ENCODE measurements at regions not wholly inside any gene's neighbourhood (a gene's known extent, or its start where the extent isn't known, plus 50 kb on each side); places are given as distances from the start of the nearest gene placed in this dataset.
"Not testable (repeated sequence)": the region's sequence is repeated elsewhere in the genome, so short reads cannot be mapped to it uniquely, and the experiment has no call there.

DNA sequence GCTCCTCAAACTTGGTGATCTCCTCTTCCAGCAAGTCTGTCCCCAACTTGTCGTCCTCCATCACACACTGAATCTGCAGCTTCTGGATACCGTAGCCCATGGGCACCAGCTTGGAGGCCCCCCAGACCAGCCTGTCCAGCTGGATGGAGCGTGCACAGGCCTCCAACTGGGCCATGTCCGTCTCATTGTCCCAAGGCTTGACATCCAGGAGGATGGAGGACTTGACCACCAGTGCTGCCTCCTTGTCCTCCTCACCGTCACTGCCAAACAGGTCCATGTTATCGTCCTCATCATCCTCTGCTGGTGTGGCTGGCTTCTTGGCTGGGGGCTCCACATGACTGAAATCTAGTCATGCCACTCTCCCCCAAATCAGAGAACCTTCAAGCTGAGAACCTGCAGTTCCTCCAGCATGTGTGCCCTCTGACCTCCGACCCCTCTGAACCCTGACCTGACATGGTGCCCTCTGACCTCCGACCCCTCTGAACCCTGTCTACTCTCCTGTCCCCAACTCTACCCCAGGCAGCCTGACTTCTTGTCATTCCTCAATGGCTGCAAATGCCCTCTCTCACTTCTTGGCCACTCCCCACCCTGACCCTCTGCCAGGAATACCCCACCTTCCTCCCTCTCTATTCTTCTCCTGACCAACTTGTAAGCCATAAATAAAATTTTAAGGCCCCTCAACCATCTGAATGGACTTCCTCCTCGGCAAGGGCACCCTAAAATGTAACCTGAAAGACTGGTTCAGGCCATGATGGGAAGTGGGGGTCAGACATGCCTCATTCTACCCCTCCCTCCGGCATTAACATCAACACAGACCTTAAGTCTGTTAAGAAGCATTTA, 275.7 kb upstream of the C1orf174 start:
- H3K9ac ChIP-seq (ENCODE audit: low read depth in 1 of 2, low read length in 2 of 2), result no peak overlapping the region
- H3K9me3 ChIP-seq (ENCODE audit: control insufficient read depth in 2 of 2, low read length in 2 of 2), result no peaks in the 10 kb centered on the region
- no peak overlapping the region for H3K27ac ChIP-seq (ENCODE audit: low read depth in 2 of 2, low read length in 2 of 2)
- H3K4me3 ChIP-seq (ENCODE audit: low read length in 2 of 2), result no peak overlapping the region
- no peaks in the 10 kb centered on the region for H3K4me1 ChIP-seq (ENCODE audit: control insufficient read depth in 2 of 2, insufficient read depth in 2 of 2, low read length in 2 of 2)
- no peaks in the 10 kb centered on the region for H3K27me3 ChIP-seq (ENCODE audit: control insufficient read depth in 2 of 2, insufficient read depth in 2 of 2, low read length in 2 of 2)
- no peaks in the 10 kb centered on the region for H3K36me3 ChIP-seq (ENCODE audit: control insufficient read depth in 2 of 2, insufficient read depth in 2 of 2, low read length in 2 of 2)

DNA sequence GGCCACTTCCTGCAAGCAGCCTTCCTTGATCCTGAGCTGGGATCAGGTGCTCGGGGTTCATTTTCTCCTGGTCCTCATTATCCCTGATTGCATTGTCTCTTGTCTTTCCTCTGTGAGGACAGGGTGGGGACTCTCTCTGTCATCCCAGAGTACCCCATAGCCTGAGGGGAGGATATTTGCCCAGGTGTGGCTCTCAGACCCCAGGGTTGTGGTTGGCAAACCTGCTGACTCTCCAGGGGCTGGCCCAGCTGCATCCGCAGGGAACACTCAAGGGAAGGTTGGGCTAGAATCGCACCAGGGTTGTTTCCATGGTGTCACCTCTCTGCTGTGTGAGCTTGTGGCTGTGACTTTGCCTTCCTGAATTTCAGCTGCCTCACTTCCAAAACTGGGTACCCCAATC, 276.8 kb upstream of the C1orf174 start:
- Histone ChIP-seq H3K4me3 (ENCODE audit: low read length in 2 of 2) (no peak overlapping the region), H3K27me3 (ENCODE audit: control insufficient read depth in 2 of 2, insufficient read depth in 2 of 2, low read length in 2 of 2) (no peaks in the 10 kb centered on the region), H3K9me3 (ENCODE audit: control insufficient read depth in 2 of 2, low read length in 2 of 2) (no peaks in the 10 kb centered on the region), H3K27ac (ENCODE audit: low read depth in 2 of 2, low read length in 2 of 2) (no peak overlapping the region), H3K36me3 (ENCODE audit: control insufficient read depth in 2 of 2, insufficient read depth in 2 of 2, low read length in 2 of 2) (no peaks in the 10 kb centered on the region), H3K4me1 (ENCODE audit: control insufficient read depth in 2 of 2, insufficient read depth in 2 of 2, low read length in 2 of 2) (no peaks in the 10 kb centered on the region), H3K9ac (ENCODE audit: low read depth in 1 of 2, low read length in 2 of 2) (no peak overlapping the region)

DNA sequence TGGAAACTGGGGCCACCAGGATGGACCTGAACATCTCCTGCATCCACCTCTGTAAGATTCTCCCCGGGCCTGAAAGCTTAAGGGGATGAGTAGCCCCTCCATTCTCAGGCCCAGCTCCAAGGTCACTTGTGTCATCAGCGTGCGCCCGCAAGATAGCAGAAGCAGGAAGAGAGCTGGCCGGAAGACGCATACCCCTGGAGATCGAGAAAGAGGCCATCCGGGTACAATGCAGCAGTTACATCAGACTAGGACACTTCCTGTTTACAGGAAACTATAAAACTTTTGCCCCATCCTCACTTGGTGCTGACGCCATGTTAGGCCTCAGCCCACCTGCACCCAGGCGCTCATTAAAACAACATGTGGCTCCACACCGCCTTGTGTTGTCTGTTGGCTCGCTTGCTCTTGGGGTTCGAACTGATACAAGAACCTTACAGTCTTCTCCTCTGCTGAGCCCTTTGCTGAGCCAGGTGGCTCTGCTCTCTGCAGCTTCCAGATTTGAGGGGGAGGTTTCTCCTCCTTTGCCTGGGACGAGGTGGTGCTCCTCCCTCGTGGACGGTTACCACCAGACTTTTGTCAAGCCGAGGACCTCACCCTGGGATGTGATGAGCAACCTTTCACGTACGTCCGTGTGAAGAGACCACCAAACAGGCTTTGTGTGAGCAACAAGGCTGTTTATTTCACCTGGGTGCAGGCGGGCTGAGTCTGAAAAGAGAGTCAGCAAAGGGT, 277.5 kb upstream of the C1orf174 start:
- Histone ChIP-seq H3K9ac (ENCODE audit: low read depth in 1 of 2, low read length in 2 of 2) (no peak overlapping the region), H3K27ac (ENCODE audit: low read depth in 2 of 2, low read length in 2 of 2) (no peak overlapping the region), H3K27me3 (ENCODE audit: control insufficient read depth in 2 of 2, insufficient read depth in 2 of 2, low read length in 2 of 2) (no peaks in the 10 kb centered on the region), H3K36me3 (ENCODE audit: control insufficient read depth in 2 of 2, insufficient read depth in 2 of 2, low read length in 2 of 2) (no peaks in the 10 kb centered on the region), H3K4me1 (ENCODE audit: control insufficient read depth in 2 of 2, insufficient read depth in 2 of 2, low read length in 2 of 2) (no peaks in the 10 kb centered on the region), H3K9me3 (ENCODE audit: control insufficient read depth in 2 of 2, low read length in 2 of 2) (no peaks in the 10 kb centered on the region), H3K4me3 (ENCODE audit: low read length in 2 of 2) (no peak overlapping the region)

DNA sequence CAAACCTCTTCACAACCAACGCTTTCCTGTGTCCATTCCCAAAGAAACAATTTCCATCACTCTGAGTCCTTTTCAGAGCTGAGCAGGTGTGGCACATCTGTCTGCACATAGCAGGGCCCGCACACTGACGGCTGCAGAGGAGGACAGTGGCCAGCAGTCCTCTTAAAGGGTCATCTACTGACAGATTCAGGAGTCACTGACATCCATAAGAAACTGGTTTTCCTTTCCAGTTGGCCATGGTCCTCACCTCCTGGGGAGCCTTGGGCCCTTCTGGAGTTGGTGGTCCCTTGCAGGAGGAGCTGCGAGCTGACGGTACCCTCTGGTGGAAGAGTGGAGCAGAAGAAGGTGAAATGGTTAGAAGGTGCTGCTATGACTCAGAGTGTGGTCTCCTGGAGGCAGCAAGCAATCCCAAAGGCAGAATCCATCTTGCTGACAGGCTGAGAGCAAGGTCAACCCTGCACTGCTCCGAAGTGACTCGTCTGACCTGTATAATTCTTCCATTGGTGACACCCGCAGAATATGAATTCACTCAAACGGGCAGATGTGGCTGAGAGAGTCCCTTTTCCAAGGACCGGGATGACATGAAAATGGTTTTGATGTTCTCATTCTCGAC, 278.5 kb upstream of the C1orf174 start:
- H3K4me3 ChIP-seq (ENCODE audit: low read length in 2 of 2), result no peak overlapping the region
- no peaks in the 10 kb centered on the region for H3K9me3 ChIP-seq (ENCODE audit: control insufficient read depth in 2 of 2, low read length in 2 of 2)
- H3K27ac ChIP-seq (ENCODE audit: low read depth in 2 of 2, low read length in 2 of 2), result no peak overlapping the region
- no peaks in the 10 kb centered on the region for H3K4me1 ChIP-seq (ENCODE audit: control insufficient read depth in 2 of 2, insufficient read depth in 2 of 2, low read length in 2 of 2)
- H3K36me3 ChIP-seq (ENCODE audit: control insufficient read depth in 2 of 2, insufficient read depth in 2 of 2, low read length in 2 of 2), result no peaks in the 10 kb centered on the region
- no peaks in the 10 kb centered on the region for H3K27me3 ChIP-seq (ENCODE audit: control insufficient read depth in 2 of 2, insufficient read depth in 2 of 2, low read length in 2 of 2)
- no peak overlapping the region for H3K9ac ChIP-seq (ENCODE audit: low read depth in 1 of 2, low read length in 2 of 2)

DNA sequence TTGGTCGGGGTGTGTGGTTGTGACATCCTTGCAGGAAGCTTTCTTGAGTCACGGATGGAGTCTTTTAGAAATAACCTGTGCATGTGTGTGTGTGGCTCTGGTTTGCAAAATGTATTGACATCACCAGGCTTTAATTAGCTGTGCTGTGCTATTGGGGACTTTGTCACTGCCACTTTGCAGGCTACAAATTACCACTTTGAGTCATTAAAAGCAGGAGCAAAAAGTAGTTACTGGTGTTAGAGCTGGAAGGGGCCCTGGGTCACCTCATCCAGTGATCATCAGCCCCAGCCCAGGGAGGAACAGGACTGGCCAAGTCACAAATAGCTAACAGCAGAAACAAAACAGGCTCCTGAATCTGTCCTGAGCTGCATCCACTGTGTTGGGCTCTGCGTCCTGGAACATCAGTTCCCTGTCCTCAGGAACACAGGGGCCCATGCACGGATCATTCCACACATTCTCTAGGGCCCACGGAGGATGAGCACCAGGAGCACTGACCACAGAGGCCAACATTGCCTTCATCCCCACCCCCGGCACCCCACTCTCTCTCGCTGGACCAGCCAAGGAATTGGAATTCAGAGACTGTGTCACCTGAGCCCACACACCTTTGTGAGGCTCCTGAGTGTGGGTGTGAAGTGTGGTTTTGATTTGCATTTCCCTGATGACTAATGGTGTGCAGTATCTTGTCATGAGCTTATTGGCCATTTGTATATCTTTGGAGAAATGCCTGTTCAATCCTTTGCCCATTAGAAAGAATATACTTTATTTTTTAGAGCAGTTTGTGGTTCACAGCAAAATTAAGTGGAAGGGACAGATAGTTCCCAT, 280.1 kb upstream of the C1orf174 start:
- Histone ChIP-seq H3K4me3 (ENCODE audit: low read length in 2 of 2) (no peak overlapping the region), H3K27ac (ENCODE audit: low read depth in 2 of 2, low read length in 2 of 2) (no peak overlapping the region), H3K36me3 (ENCODE audit: control insufficient read depth in 2 of 2, insufficient read depth in 2 of 2, low read length in 2 of 2) (no peaks in the 10 kb centered on the region), H3K27me3 (ENCODE audit: control insufficient read depth in 2 of 2, insufficient read depth in 2 of 2, low read length in 2 of 2) (no peaks in the 10 kb centered on the region), H3K9me3 (ENCODE audit: control insufficient read depth in 2 of 2, low read length in 2 of 2) (no peaks in the 10 kb centered on the region), H3K9ac (ENCODE audit: low read depth in 1 of 2, low read length in 2 of 2) (no peak overlapping the region), H3K4me1 (ENCODE audit: control insufficient read depth in 2 of 2, insufficient read depth in 2 of 2, low read length in 2 of 2) (no peaks in the 10 kb centered on the region)

DNA sequence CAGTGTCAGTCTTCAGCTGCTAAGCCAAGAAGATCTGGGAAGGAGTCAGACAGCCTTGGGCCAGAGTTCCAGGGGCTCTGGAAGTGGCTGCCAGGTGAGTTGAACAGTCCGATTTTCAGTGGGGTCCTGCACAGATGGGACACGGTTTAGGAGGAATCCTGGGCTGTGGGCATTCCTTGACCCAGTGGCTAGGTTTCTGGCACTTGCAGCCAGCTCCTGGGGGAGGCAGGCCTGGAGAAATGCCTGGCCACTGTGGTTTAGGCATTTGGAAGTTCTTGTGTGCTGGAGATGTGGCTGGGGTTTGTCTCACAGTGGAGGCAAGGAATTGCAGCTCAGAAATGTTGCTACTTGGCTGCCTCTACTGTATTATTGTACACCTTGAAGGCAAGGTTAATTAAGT, 286.4 kb upstream of the C1orf174 start:
- H3K4me1 ChIP-seq (ENCODE audit: control insufficient read depth in 2 of 2, insufficient read depth in 2 of 2, low read length in 2 of 2); H3K27me3 ChIP-seq (ENCODE audit: control insufficient read depth in 2 of 2, insufficient read depth in 2 of 2, low read length in 2 of 2); H3K27ac ChIP-seq (ENCODE audit: low read depth in 2 of 2, low read length in 2 of 2); H3K4me3 ChIP-seq (ENCODE audit: low read length in 2 of 2); H3K9ac ChIP-seq (ENCODE audit: low read depth in 1 of 2, low read length in 2 of 2); H3K36me3 ChIP-seq (ENCODE audit: control insufficient read depth in 2 of 2, insufficient read depth in 2 of 2, low read length in 2 of 2); H3K9me3 ChIP-seq (ENCODE audit: control insufficient read depth in 2 of 2, low read length in 2 of 2): not testable (repeated sequence)

DNA sequence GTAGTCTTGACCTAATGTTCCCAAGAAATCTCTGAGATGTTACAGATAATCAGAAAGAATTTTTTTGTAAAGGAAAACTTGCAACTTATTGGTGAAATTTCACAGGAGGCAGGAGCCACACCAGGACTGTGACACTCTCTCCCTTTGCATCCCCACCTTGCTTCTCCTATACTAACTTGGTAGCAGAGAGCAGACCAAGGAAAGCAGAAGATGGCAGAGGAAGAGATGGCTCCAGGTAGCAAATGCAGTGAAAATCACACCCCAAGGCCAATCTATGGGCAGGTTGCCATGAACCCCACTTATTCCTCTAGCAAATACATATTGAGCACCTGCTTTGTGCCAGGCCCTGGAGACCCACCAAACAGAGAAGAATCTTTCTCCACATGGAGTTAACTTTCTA, 303.4 kb upstream of the C1orf174 start:
- Histone ChIP-seq H3K4me1 (ENCODE audit: control insufficient read depth in 2 of 2, insufficient read depth in 2 of 2, low read length in 2 of 2) (no peaks in the 10 kb centered on the region), H3K4me3 (ENCODE audit: low read length in 2 of 2) (no peak overlapping the region), H3K27me3 (ENCODE audit: control insufficient read depth in 2 of 2, insufficient read depth in 2 of 2, low read length in 2 of 2) (no peaks in the 10 kb centered on the region), H3K27ac (ENCODE audit: low read depth in 2 of 2, low read length in 2 of 2) (no peak overlapping the region), H3K9me3 (ENCODE audit: control insufficient read depth in 2 of 2, low read length in 2 of 2) (peaks cover 0 to 5% of the 10 kb centered on the region in 2 donors), H3K9ac (ENCODE audit: low read depth in 1 of 2, low read length in 2 of 2) (no peak overlapping the region), H3K36me3 (ENCODE audit: control insufficient read depth in 2 of 2, insufficient read depth in 2 of 2, low read length in 2 of 2) (no peaks in the 10 kb centered on the region)

DNA sequence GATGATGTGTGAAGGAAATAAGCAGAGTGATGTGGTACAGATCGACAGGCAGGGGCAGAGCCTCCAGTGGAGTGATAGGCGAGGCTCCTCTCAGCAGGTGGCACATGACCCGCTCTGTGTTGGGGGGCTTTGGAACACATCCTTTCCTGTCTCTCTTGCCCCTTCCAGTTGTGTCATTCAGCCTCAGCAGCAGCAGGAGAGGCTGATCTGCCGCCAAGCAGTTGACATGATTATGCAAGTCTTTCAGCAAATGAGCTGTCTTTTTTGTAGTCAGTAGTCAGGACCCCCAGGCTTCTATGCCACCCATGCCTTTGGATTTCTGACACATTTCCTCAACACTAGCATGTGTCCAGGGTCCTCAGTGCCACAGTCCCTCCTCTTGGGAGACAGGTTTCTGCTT, 307.1 kb upstream of the C1orf174 start:
- Histone ChIP-seq H3K36me3 (ENCODE audit: control insufficient read depth in 2 of 2, insufficient read depth in 2 of 2, low read length in 2 of 2) (no peaks in the 10 kb centered on the region), H3K9ac (ENCODE audit: low read depth in 1 of 2, low read length in 2 of 2) (no peak overlapping the region), H3K4me1 (ENCODE audit: control insufficient read depth in 2 of 2, insufficient read depth in 2 of 2, low read length in 2 of 2) (no peaks in the 10 kb centered on the region), H3K9me3 (ENCODE audit: control insufficient read depth in 2 of 2, low read length in 2 of 2) (peaks cover 0 to 5% of the 10 kb centered on the region in 2 donors), H3K27me3 (ENCODE audit: control insufficient read depth in 2 of 2, insufficient read depth in 2 of 2, low read length in 2 of 2) (no peaks in the 10 kb centered on the region), H3K27ac (ENCODE audit: low read depth in 2 of 2, low read length in 2 of 2) (no peak overlapping the region), H3K4me3 (ENCODE audit: low read length in 2 of 2) (no peak overlapping the region)

DNA sequence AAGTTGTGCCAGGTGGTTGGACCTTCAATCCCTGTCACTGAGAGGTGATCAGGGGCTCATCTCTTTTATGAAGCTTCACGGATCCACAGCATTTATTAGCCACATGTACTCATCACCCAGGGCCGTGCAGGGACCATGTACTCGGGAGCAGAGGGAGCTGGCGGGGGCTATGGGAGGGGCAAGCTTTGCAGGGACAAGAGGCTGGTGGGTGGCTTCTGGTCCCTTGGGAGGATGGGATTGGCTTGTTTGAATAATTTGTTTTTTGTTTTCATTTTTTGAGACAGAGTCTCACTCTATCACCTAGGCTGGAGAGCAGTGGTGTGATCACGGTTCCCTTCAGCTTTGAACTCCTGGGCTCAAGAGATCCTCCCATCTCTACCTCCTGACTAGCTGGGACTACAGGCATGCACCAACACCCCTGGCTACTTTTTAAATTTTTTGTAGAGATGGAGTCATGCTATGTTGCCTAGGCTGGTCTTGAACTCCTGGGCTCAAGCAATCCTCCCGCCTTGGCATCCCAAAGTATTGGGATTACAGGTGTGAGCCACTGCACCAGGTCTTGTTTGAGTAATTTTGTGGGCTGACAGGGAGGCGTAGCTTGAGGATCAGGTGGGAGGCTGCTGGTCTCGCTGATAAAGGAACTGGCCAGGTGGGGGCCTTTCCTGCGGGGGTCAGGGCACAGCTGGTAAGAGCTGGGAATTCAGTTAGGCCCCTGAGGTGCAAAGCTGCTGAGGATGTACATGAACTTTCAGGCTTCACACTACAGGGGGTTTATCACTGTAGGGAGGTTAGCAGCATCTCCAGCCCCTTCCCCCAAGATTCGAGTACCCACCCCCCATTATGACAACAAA, 308.0 kb upstream of the C1orf174 start:
- H3K4me3 ChIP-seq (ENCODE audit: low read length in 2 of 2), result no peak overlapping the region
- H3K9ac ChIP-seq (ENCODE audit: low read depth in 1 of 2, low read length in 2 of 2), result no peak overlapping the region
- H3K9me3 ChIP-seq (ENCODE audit: control insufficient read depth in 2 of 2, low read length in 2 of 2), result peaks cover 0 to 3% of the 10 kb centered on the region in 2 donors
- H3K4me1 ChIP-seq (ENCODE audit: control insufficient read depth in 2 of 2, insufficient read depth in 2 of 2, low read length in 2 of 2), result no peaks in the 10 kb centered on the region
- no peaks in the 10 kb centered on the region for H3K36me3 ChIP-seq (ENCODE audit: control insufficient read depth in 2 of 2, insufficient read depth in 2 of 2, low read length in 2 of 2)
- H3K27me3 ChIP-seq (ENCODE audit: control insufficient read depth in 2 of 2, insufficient read depth in 2 of 2, low read length in 2 of 2), result no peaks in the 10 kb centered on the region
- no peak overlapping the region for H3K27ac ChIP-seq (ENCODE audit: low read depth in 2 of 2, low read length in 2 of 2)
